K562 (cell line): ENCODE measurements at regions not wholly inside any gene's neighbourhood (a gene's known extent, or its start where the extent isn't known, plus 50 kb on each side); places are given as distances from the start of the nearest gene placed in this dataset.

ENCODE experiments used
- ATAC-seq: fragments of 200-7000 bp; cut with Tn5 transposase; 3 replicates; pipeline ENCODE4 v1.9.1; 2020; ENCODE audit warnings: moderate library complexity
- BruUV-seq: library from RNA; stranded (reverse); fragments of 400-500 nt; replicated peaks from 2 replicates; lab custom pipeline; 2021; lab: Mats Ljungman, UMichigan
- CTCF ChIA-PET: fragments of 300-600 bp; formaldehyde crosslinking; extraction: SDS; loops from one replicate; lab custom pipeline; 2021; ENCODE audit warnings: low intra/inter-chr PET ratio; lab: Yijun Ruan, JAX
- POLR2A ChIA-PET: fragments of 300-600, 350-650 bp; sonication (Branson Sonifier 250); formaldehyde crosslinking; extraction: SDS; loops from one replicate; lab custom pipeline; 2021; ENCODE audit warnings: antibody characterized with exemption, inconsistent platforms; lab: Yijun Ruan, JAX
- DNase-seq, 4 experiments: peaks; one replicate each; pipeline versions ENCODE4 v3.0.0 to v3.0.0-alpha.2; 2011 to 2018; ENCODE audit warnings: low spot score in 3 of 4, mixed read lengths in 3 of 4; ENCODE audit errors: extremely low read depth in 1 of 4
- FAIRE-seq: peaks from 2 replicates; lab custom pipeline; 2011; peaks lifted over from hg19 to GRCh38; lab: Jason Lieb, UNC
- H2AFZ ChIP-seq: 2 replicates; pipeline ENCODE4 v1.6.0; 2011; ENCODE audit warnings: low read depth, low read length, control low read depth, inconsistent platforms
- H3K27ac ChIP-seq: fragments of 200-600 bp; 3 replicates; pipeline ENCODE4 v1.8.0; 2011; ENCODE audit warnings: low read depth, mild to moderate bottlenecking, control low read depth, inconsistent platforms, low read length, moderate library complexity, mixed read lengths; ENCODE audit errors: extremely low read depth
- H3K27me3 ChIP-seq, 2 experiments: fragments of 300-600 bp in 1 of 2; 2 replicates in 1 of 2; 3 replicates in 1 of 2; pipeline versions ENCODE4 v1.6.0 to v1.8.0; 2011; ENCODE audit warnings: inconsistent platforms in 2 of 2, low read length in 2 of 2, mild to moderate bottlenecking in 1 of 2, mixed read lengths in 1 of 2, moderate library complexity in 1 of 2; ENCODE audit not compliant: control insufficient read depth in 2 of 2, insufficient read depth in 2 of 2
- H3K36me3 ChIP-seq: fragments of 300-600 bp; 3 replicates; pipeline ENCODE4 v1.8.0; 2011; ENCODE audit warnings: mild to moderate bottlenecking, low read length, inconsistent platforms; ENCODE audit not compliant: control insufficient read depth, insufficient read depth
- H3K4me1 ChIP-seq, 2 experiments: fragments of 200-600 bp in 1 of 2; replicated peaks in 1 of 2; 2 replicates in 1 of 2; 3 replicates in 1 of 2; pipeline versions ENCODE4 v1.5.1 to v1.8.0; 2011; ENCODE audit warnings: inconsistent platforms in 2 of 2, low read length in 2 of 2, mild to moderate bottlenecking in 1 of 2, mixed read lengths in 1 of 2, moderate library complexity in 1 of 2; ENCODE audit not compliant: control insufficient read depth in 2 of 2, insufficient read depth in 2 of 2
- H3K4me2 ChIP-seq: 2 replicates; pipeline ENCODE4 v1.6.1; 2011; ENCODE audit warnings: low read length, control low read depth, inconsistent platforms, mixed read lengths; ENCODE audit not compliant: insufficient read depth
- H3K4me3 ChIP-seq: fragments of 200-600 bp; sonication (generic), shearing (Covaris generic); 2 replicates; pipeline ENCODE4 v1.5.1; 2016; ENCODE audit warnings: control low read depth, inconsistent platforms
- H3K79me2 ChIP-seq: fragments of 200-600 bp; 3 replicates; pipeline ENCODE4 v1.8.0; 2011; ENCODE audit warnings: low read length, inconsistent platforms; ENCODE audit not compliant: control insufficient read depth, insufficient read depth
- H3K9ac ChIP-seq, 2 experiments: 2 replicates each; pipeline versions ENCODE4 v1.6.0 to v1.6.1; 2011; ENCODE audit warnings: low read depth in 2 of 2, low read length in 2 of 2, control low read depth in 1 of 2, inconsistent platforms in 1 of 2, mild to moderate bottlenecking in 1 of 2, mixed read lengths in 1 of 2; ENCODE audit not compliant: insufficient read depth in 1 of 2
- H3K9me1 ChIP-seq: one replicate; pipeline ENCODE4 v1.6.0; 2011; ENCODE audit warnings: inconsistent platforms, mild to moderate bottlenecking, low read length, moderate library complexity; ENCODE audit not compliant: control insufficient read depth, insufficient read depth
- H3K9me3 ChIP-seq: replicated peaks from 2 replicates; pipeline ENCODE4 v1.5.1; 2011; ENCODE audit warnings: low read depth, low read length, inconsistent platforms; ENCODE audit not compliant: control insufficient read depth, insufficient read depth
- H4K20me1 ChIP-seq: replicated peaks from 2 replicates; pipeline ENCODE4 v1.6.1; 2011; ENCODE audit warnings: low read length, inconsistent platforms, mixed read lengths; ENCODE audit not compliant: control insufficient read depth, insufficient read depth
- BRD4 ChIP-seq: fragments of 200-600 bp; sonication (generic); IDR thresholded peaks from 2 replicates; pipeline ENCODE4 v1.6.1; 2017; ENCODE audit warnings: inconsistent platforms
- CBFA2T3 ChIP-seq: fragments of 450-650 bp; IDR thresholded peaks from 2 replicates; pipeline ENCODE4 v1.6.1; 2017
- HMG20B ChIP-seq: fragments of 250-450 bp; sonication (Bioruptor Pico); IDR thresholded peaks from 2 replicates; pipeline ENCODE4 v1.5.0; 2021; ENCODE audit warnings: mild to moderate bottlenecking
- KDM2B ChIP-seq: fragments of 250-450 bp; sonication (Bioruptor Pico); IDR thresholded peaks from 2 replicates; pipeline ENCODE4 v1.8.0; 2021; ENCODE audit warnings: mild to moderate bottlenecking, moderate library complexity
- MEIS2 ChIP-seq: fragments of 450-650 bp; IDR thresholded peaks from 2 replicates; pipeline ENCODE4 v1.6.1; 2014; ENCODE audit warnings: mild to moderate bottlenecking; ENCODE audit not compliant: partially characterized antibody
- SIN3A ChIP-seq, 2 experiments: fragments of 150-350 bp in 1 of 2; IDR thresholded peaks; 2 replicates each; pipeline ENCODE4 v1.6.1; 2011 to 2016; ENCODE audit warnings: borderline replicate concordance in 2 of 2, low read depth in 2 of 2, low read length in 2 of 2, mild to moderate bottlenecking in 2 of 2, moderate library complexity in 2 of 2; ENCODE audit not compliant: control insufficient read depth in 1 of 2
- SRSF7 ChIP-seq: fragments of 200-400 bp; formaldehyde crosslinking; optimal IDR thresholded peaks from 2 replicates; pipeline ENCODE3; 2017; ENCODE audit warnings: mild to moderate bottlenecking, low read depth, low read length
- TCF3 ChIP-seq: sonication (generic); formaldehyde crosslinking; IDR thresholded peaks from 2 replicates; pipeline ENCODE4 v1.4.0; 2020; ENCODE audit warnings: mild to moderate bottlenecking, missing genetic modification reagents
- U2AF1 ChIP-seq: fragments of 200-400 bp; formaldehyde crosslinking; optimal IDR thresholded peaks from 2 replicates; pipeline ENCODE3; 2017; ENCODE audit warnings: mild to moderate bottlenecking, low read depth, low read length, moderate library complexity
- ZNF717 ChIP-seq: fragments of 250-450 bp; sonication (Bioruptor Pico); IDR thresholded peaks from 2 replicates; pipeline ENCODE4 v1.5.0; 2021
- WGBS: fragments of 100-300 bp; shearing (Covaris generic); methylation state at CpG from one replicate; pipeline ENCODE4 v1.1.6; 2016; ENCODE audit warnings: low coverage, mixed read lengths; ENCODE audit not compliant: insufficient coverage; ENCODE audit errors: missing lambda C conversion rate; 5-methylcytosine and 5-hydroxymethylcytosine counted together
- in situ Hi-C: fragments of 300-500 bp; cut with MboI; formaldehyde crosslinking; loops from 4 replicates; pipeline ENCODE4 v1.15.0; 2018; ENCODE audit warnings: inconsistent platforms, mixed read lengths
- intact Hi-C: fragments of 100-400 bp; cut with micrococcal nuclease; formaldehyde crosslinking; loops from 2 replicates; pipeline ENCODE4 v1.14.2; 2022
- TF ChIP-seq, protein P1 (sequence below): fragments of 450-650 bp; formaldehyde crosslinking; IDR thresholded peaks from 2 replicates; pipeline ENCODE4 v1.4.0; 2020; ENCODE audit warnings: mild to moderate bottlenecking, mixed read lengths
- TF ChIP-seq, protein P2 (sequence below): fragments of 250-450 bp; sonication (Bioruptor Pico); IDR thresholded peaks from 2 replicates; pipeline ENCODE4 v1.9.0; 2021; ENCODE audit warnings: mild to moderate bottlenecking

DNA sequence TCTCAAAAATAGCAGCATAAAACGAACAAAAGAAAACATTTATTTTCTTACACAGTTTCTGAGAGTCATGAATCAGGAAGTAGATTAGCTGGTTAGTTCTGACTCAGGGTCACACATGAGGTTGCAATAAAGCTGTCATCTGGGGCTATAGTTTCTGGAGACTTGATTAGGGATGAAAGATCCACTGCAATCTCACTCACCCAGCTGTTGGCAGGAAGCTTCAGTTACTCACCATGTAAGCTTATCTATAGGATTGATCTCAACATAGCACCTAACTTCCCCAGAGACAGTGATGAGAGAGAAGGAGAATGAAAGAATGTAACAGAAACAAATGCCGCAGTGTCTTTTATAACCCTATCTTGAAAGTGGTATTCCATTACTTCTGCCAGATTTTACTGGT, 435.5 kb downstream of the GABRG1 start:
- Histone ChIP-seq H2AFZ (no peak overlapping the region), H3K27me3 (no peaks in the 10 kb centered on the region), H3K4me1 (no peaks in the 10 kb centered on the region), H3K4me2 (no peak overlapping the region), H3K9me1 (no peaks in the 10 kb centered on the region), H3K9ac (no peak overlapping the region), H3K79me2 (no peaks in the 10 kb centered on the region), H3K36me3 (no peaks in the 10 kb centered on the region), H4K20me1 (no peaks in the 10 kb centered on the region), H3K9me3 (no peaks in the 10 kb centered on the region), H3K4me3 (no peak overlapping the region), H3K27ac (no peak overlapping the region)
- CTCF ChIA-PET: no interaction called here
- ATAC-seq (no peak), FAIRE-seq (no peak), DNase-seq (no peak)
- POLR2A ChIA-PET: no interaction called here
- TF ChIP-seq BRD4: no peak
- TF ChIP-seq SRSF7: no peak
- TF ChIP-seq U2AF1: no peak
- TF ChIP-seq CBFA2T3: peak; percentile 33; the same call in 1 of the 2 replicates
- TF ChIP-seq SIN3A (IDR thresholded peaks at IDR 0.05; ENCODE audit: borderline replicate concordance in 2 of 2, control insufficient read depth in 1 of 2, low read depth in 2 of 2, low read length in 2 of 2): no peak
- TF ChIP-seq KDM2B: no peak
- TF ChIP-seq, protein P1, sequence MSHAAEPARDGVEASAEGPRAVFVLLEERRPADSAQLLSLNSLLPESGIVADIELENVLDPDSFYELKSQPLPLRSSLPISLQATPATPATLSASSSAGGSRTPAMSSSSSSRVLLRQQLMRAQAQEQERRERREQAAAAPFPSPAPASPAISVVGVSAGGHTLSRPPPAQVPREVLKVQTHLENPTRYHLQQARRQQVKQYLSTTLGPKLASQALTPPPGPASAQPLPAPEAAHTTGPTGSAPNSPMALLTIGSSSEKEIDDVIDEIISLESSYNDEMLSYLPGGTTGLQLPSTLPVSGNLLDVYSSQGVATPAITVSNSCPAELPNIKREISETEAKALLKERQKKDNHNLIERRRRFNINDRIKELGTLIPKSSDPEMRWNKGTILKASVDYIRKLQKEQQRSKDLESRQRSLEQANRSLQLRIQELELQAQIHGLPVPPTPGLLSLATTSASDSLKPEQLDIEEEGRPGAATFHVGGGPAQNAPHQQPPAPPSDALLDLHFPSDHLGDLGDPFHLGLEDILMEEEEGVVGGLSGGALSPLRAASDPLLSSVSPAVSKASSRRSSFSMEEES (CRISPR knock-in tag): no peak
- TF ChIP-seq TCF3 (CRISPR knock-in tag): peak; percentile 27; the same call in 1 of the 2 replicates
- TF ChIP-seq HMG20B (CRISPR knock-in tag): no peak
- TF ChIP-seq ZNF717 (CRISPR knock-in tag): no peak
- TF ChIP-seq, protein P2, sequence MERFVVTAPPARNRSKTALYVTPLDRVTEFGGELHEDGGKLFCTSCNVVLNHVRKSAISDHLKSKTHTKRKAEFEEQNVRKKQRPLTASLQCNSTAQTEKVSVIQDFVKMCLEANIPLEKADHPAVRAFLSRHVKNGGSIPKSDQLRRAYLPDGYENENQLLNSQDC (CRISPR knock-in tag): no peak
- peak; percentile 75 for TF ChIP-seq MEIS2
- intact Hi-C loops: no loop called here
- WGBS: 0% methylated on average over 2 of the region's 2 CpGs
- in situ Hi-C loops: no loop called here
- no TSS peak for BruUV-seq
